Stimulated activated CD8-positive, alpha-beta memory T cell treated with anti-CD3 and anti-CD28 coated beads, Interleukin-7, amount 100 ng/mL, for 24 hours (primary cell): ENCODE measurements at regions not wholly inside any gene's neighbourhood (a gene's known extent, or its start where the extent isn't known, plus 50 kb on each side); places are given as distances from the start of the nearest gene placed in this dataset.
"Not testable (repeated sequence)": the region's sequence is repeated elsewhere in the genome, so short reads cannot be mapped to it uniquely, and the experiment has no call there.

ENCODE experiments used
- DNase-seq: peaks from one replicate; pipeline ENCODE4 v3.0.0-alpha.2; 2020; ENCODE audit warnings: low read depth

DNA sequence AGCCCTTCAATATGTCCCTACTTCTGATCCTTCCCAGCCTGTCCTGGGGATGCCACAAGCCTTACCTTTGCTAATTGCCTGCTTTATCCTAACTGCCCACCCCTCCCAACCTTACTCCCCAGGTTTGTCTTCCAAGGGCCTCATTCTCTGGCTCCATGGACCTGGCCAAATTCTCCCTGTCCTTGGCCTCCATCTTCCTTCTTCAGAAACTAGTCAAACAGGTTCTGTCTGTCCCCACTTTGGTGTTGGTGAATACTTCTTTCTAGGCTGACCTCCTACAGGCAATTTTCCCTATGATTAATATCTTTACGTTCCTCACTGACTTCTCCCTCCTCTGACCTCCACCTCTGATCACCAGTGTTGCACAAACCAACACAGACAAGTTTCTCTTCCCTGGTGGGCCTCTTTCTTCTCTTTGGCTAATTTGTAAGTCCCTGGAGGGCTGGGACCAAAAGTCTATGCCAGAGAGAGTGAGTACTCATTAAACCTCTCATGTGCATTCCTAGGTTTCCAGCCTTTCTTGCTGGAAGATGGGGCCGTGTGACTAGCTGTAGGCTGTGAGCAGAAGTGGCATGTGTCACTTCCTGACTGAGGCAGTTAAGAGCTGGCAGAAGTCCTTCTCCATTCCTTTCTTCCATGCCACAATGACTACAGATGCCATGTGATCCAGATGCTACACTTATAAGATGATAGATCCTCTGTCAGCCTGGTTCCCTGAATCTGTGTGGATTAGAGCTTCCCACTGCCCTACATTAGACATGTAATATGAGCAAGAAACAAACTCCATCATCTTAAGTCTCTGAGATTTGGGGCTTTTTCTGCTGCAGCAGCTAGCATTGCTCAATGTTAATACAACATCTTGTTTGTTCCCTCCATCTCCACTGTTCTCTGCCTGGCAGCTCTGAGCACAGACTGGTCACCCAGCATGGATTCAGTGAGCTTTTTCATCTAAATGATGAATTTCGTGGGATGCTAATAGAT lies 382.7 kb downstream of the RPS24 start:
- DNase-seq = no peak

DNA sequence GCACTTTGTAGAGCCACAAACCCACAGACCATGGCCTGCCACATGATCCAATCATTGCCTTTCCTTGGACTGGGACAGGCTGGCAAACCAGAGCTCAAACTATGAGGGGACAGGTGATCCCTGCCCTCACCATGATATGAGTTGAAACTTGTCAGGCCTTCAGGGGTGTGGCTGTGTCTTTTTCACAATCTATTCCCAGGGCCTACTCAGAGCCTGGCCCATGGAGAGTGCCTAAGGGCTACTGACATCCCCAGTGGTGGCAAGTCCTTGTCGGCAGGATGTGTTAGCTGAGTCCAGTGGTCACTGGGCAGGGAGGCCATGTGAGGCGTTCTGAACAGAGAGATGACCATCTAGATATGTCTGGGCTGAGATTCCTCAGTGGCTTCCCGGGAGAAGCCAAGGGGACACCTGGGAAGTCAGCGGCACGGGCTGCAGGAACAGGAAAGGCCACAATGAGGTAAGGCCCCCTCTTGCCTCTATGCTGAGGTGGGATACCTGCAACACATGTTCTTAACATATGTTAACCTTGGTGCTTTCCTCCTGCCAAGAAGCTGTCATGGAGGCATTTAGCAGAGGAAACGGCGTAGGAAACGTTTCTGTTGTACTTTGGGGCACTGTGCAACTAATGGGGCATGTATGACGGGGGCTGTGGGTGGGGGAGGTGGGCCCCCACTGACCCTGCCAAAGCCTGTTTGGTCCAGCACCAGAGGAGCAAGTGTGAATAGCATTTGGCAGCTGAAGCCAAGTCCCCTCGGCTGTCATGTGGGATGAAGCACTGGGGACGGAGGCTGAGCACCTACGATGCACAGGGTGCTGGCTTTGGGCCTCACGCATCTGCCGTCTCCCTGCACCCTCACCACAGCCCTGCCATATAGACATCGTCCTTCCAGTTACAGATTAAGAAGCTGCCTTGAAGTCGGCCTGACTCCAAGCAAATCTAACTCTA lies 384.0 kb downstream of the RPS24 start:
- no peak for DNase-seq

DNA sequence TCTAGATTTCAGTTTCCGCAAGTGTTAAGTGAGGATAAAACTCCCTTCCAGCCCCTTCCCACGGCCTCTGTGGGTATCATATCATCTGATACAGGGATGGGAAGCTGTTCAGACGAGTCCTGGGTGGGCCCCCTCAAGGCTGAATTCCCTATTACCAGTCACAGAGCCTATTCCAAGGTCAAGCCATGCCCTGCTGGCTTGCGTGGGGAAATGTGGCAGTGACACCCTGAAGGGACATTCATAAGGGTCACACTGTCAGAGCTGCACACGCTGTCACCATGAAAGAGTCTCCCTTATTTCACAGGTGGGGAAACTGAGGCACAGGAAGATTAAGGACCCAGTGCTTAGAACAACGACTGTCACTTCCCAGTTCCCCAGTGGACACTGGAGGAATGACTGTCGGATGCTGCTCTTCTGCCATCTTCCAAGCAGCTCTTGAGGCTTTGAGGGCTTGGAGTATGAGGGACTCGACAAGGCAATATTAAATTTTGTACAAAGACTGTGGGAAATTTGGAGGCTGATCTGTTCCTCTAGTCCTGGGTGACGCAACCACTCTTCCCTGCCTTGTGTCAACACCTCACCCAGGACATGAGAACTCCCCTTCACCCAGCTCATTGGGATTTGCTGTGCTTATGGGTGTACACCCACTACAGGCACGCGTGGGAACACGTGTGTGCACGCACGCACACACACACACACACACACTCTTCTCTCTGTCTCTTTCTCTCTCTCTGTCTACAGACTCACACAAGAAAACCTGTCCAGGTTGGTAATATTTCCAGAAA lies 386.0 kb downstream of the RPS24 start:
- no peak for DNase-seq

DNA sequence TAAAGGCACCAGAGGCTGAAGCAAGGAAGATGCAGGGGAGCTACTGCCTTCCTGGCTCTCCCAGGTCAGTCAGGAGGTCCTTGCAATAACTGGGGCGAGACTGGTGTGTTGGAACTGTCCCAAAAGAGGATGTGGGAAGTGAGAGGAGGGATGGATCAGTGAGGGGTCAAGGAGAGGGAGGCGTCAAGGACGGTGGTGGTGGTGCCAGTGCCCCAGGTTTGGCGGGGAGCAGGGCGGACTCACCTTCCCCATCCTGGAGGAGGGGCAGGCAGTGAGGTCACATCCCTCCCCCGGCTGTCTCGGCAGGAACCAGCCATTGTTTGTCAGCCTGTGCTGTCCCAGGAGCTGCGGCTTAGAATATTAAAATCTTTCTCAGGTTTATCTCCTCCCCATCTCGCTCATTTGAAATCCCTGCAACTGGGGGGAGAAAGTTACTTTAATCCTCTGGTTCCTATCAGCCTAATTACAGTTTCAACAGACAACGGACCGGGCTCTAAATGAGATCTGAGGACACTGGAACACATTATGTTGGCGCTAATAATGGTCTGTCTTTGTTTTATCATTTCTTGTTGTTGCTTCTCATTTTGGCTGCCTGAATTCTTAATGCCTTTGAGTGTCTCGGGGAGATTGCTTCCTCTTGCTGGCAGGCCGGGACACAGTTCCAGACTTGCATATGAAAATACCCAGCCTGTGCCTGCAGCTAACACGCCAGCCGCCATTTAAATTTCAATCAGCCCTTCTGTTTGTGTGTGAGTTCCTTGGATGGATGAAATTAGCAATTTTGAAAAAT lies 387.5 kb downstream of the RPS24 start:
- no peak for DNase-seq

DNA sequence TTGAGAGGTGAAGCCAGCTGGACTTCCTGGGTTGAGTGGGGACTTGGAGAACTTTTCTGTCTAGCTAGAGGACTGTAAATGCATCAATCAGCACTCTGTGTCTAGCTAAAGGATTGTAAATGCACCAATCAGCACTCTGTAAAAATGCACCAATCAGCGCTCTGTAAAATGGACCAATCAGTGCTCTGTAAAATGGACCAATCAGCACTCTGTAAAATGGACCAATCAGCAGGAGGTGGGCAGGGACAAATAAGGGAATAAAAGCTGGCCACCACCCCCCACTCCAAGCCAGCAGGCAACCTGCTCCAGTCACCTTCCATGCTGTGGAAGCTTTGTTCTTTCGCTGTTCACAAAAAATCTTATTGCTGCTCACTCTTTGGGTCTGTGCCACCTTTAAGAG lies 390.4 kb downstream of the RPS24 start:
- not testable (repeated sequence) for DNase-seq

- DNase-seq = no peak
Measured at GRCh38 chr10:78424723-78425122, 391.1 kb downstream of the RPS24 start.

GRCh38 chr10:78426181-78426580 lies 392.5 kb downstream of the RPS24 start:
- no peak for DNase-seq

DNA sequence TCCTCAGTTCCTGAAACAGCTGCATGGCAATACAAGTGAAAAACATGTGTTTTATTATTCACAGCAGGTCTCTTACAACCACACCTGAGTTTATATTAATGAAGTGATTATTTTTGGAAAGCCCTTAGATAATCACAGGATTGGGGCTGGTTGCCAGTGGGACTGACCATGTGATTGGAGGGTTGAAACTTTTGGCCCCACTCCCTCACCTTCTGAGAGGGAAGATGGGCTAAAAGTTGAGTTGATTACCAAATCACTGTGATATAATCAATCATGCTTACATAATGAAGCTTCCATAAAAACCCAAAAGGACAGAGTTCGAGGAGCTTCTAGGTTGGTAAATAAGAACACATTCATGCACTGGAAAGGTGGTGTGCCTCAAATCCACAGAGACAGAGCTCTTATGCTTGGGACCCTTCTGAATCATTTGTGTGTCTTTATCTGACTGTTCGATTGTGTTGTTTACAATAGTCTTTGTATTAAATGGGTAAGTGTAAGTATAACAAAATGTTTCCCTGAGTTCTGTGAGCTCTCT lies 393.9 kb downstream of the RPS24 start:
- no peak for DNase-seq

DNA sequence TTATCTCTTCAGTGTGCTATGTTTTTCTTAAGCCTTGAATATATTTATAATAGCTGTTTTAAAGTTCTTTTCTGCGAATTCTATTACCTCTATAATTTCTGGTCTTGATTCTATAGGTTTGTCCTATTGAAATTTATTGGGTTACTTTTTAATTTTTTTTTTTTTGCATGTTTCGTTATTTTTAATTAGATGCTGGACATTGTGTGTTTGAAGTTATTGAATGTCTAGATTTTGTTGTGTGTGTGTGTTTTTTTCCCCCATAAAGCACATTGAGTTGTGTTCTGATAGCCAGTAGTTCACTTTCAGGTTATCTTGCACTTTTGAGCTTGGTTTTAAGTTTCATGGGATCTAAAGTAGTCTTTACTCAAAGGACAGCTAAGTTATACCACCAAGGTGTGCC lies 394.9 kb downstream of the RPS24 start:
- DNase-seq = no peak

DNA sequence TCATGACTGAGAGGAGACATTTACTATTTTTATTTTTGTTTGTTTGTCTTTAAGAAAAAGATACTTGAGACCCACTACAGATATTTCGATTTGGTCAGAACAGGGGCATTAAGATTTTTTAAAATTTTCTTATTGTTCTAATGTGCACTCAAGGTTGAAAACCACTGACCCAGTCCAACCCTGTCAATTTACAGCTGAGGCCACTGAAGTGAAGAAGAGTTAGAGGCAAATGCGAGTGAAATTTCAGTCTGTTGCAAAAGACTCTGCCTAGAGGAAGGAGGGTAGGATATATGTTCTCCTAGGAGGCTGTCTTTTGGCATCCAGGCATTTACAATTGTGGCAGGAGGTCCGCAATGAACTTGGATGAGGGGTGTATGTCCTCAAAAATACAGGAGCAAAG lies 396.3 kb downstream of the RPS24 start:
- DNase-seq = no peak

DNA sequence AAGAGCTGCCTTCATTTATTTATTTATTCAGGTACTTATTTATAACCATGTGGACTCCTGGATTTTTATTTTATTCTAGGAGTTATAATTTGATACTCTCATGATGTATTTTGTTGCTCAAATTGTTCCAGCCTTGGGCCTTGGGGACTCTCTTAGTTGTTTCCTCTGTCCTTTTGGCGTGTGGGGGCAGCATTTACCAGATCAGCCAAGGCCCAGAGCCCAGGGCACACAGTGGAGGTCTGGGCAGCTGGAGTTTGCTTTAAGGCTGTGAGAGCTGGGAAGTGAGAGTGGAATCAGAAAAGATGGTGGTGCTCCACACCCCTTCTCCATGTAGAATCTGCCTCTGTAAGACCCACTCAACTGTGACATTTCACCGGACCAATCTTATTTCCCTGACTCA lies 398.9 kb downstream of the RPS24 start:
- DNase-seq = no peak

GRCh38 chr10:78433076-78433595 lies 399.5 kb downstream of the RPS24 start:
- DNase-seq = no peak

- no peak for DNase-seq
Measured at GRCh38 chr10:78433766-78434535, 400.3 kb downstream of the RPS24 start.

DNA sequence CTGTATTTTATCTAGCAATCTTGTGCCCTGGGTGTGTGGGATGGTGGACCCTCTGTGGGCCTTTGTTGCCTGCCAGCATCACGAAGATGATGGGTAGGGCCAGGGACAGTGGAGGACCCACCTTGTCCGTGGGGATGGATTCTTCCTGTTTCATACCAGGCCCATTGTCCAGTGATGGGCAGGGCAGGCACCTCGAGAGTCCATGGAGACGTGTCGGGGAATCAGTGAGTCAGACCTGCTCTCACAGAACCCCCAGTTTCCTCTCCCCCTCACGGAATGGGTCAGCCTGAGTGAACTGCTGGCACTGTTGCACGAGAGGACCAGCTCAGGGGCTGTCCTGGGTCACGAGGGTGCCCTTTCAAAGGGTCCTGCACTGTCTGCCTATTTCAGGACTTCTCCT lies 401.2 kb downstream of the RPS24 start:
- no peak for DNase-seq

- DNase-seq = no peak
Measured at GRCh38 chr10:78435484-78436221, 402.0 kb downstream of the RPS24 start.

DNA sequence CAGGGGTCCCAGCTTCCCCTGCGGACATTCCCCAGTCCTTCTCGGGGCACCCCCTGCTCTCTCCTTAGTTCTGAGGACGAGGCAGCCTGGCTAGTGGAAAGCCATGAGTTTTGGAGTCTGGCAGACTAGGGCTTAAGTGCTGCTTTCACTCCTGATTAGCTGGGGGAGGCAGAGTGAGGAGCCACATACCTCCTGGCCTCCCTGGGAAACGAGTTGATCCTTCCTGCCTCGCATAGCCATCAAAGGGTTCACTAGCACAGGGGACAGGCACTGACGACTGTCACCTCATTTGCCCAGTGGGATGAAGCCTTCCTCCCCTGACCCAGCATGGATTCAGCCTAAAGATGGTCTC lies 402.5 kb downstream of the RPS24 start:
- DNase-seq = no peak

- no peak for DNase-seq
Measured at GRCh38 chr10:78436706-78437406, 403.2 kb downstream of the RPS24 start.

DNA sequence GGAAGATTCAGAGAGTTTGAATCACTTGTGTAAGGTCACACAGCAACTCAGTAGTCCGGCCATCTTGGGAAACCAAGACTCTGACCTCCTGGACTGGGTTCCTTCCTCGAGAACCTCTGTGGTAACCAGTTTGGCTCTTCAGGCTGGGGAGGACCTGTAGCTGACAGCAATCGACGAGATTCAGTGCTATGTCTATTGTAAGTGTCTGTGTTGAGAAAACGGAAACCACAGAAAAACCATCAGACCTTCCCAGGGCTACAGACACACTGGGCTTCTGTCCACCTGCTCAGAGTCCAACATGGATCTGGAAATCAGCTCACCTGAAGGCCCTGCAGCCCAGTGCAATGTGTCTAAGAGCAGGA lies 403.7 kb downstream of the RPS24 start:
- DNase-seq = no peak
